ENCODE measurements at regions not wholly inside any gene's neighbourhood (a gene's known extent, or its start where the extent isn't known, plus 50 kb on each side); places are given as distances from the start of the nearest gene placed in this dataset.

GRCh38 chr4:14241574-14241973 is 614.0 kb upstream of the BOD1L1 start:
- TF ChIP-seq ZNF23 (tag by site-specific recombination; IDR thresholded peaks at IDR 0.05; ENCODE audit: borderline replicate concordance), result no peak
- TF ChIP-seq ZNF169 (tag by site-specific recombination; IDR thresholded peaks at IDR 0.05), result no peak
- no peak for TF ChIP-seq CTCF (tag by site-specific recombination; IDR thresholded peaks at IDR 0.05)
- no peak for TF ChIP-seq ZNF133 (tag by site-specific recombination; IDR thresholded peaks at IDR 0.05)
- TF ChIP-seq ZNF146 (tag by site-specific recombination; IDR thresholded peaks at IDR 0.05), result no peak
- TF ChIP-seq PRDM10 (tag by site-specific recombination; IDR thresholded peaks at IDR 0.05), result no peak
- no peak for TF ChIP-seq GLI4 (tag by site-specific recombination; IDR thresholded peaks at IDR 0.05)

Measured in HEK293 (cell line).